Left lung (tissue), 4 donors: ENCODE measurements at regions not wholly inside any gene's neighbourhood (a gene's known extent, or its start where the extent isn't known, plus 50 kb on each side); places are given as distances from the start of the nearest gene placed in this dataset.

Experiments used
- ATAC-seq: fragments of 200-7000 bp; cut with Tn5 transposase; one replicate; pipeline ENCODE4 v1.9.1; 2020; ENCODE audit warnings: moderate library complexity
- DNase-seq, 4 donors: peaks; one replicate each; pipeline ENCODE4 v3.0.0-alpha.2; 2013 to 2020
- H3K27ac ChIP-seq, 2 donors: fragments of 200-600 bp; sonication (generic) in 1 of 2; one replicate each; pipeline versions ENCODE4 v1.5.0 to v1.8.0; 2020 to 2021
- H3K27me3 ChIP-seq, 2 donors: fragments of 200-600 bp; sonication (generic) in 1 of 2; one replicate each; pipeline versions ENCODE4 v1.5.0 to v1.8.0; 2020 to 2021
- H3K36me3 ChIP-seq, 2 donors: fragments of 200-600 bp; sonication (generic) in 1 of 2; one replicate each; pipeline versions ENCODE4 v1.5.0 to v1.8.0; 2020 to 2021
- H3K4me1 ChIP-seq, 2 donors: fragments of 200-600 bp; one replicate each; pipeline ENCODE4 v1.8.0; 2021
- H3K4me3 ChIP-seq, 2 donors: fragments of 200-600 bp; sonication (generic) in 1 of 2; one replicate each; pipeline versions ENCODE4 v1.5.0 to v1.8.0; 2020 to 2021; ENCODE audit warnings: mild to moderate bottlenecking in 1 of 2
- H3K9me3 ChIP-seq, 2 donors: fragments of 200-600 bp; sonication (generic) in 1 of 2; one replicate each; pipeline versions ENCODE4 v1.5.0 to v1.8.0; 2020 to 2021
- intact Hi-C, 2 donors: fragments of 100-400 bp; cut with DNase I; formaldehyde crosslinking; loops; one replicate each; pipeline versions ENCODE4 v1.11.2 to v1.14.2; 2022
- TF ChIP-seq, protein P1 (sequence below), 2 donors: fragments of 200-600 bp; sonication (generic) in 1 of 2; IDR thresholded peaks; one replicate each; pipeline versions ENCODE4 v1.5.0 to v1.8.0; 2021; ENCODE audit warnings: antibody characterized with exemption in 2 of 2
- donor health status: DM: no; HTN: yes; CAD: no.
- donor health status: DM: no; HTN: no; CAD: no.

DNA sequence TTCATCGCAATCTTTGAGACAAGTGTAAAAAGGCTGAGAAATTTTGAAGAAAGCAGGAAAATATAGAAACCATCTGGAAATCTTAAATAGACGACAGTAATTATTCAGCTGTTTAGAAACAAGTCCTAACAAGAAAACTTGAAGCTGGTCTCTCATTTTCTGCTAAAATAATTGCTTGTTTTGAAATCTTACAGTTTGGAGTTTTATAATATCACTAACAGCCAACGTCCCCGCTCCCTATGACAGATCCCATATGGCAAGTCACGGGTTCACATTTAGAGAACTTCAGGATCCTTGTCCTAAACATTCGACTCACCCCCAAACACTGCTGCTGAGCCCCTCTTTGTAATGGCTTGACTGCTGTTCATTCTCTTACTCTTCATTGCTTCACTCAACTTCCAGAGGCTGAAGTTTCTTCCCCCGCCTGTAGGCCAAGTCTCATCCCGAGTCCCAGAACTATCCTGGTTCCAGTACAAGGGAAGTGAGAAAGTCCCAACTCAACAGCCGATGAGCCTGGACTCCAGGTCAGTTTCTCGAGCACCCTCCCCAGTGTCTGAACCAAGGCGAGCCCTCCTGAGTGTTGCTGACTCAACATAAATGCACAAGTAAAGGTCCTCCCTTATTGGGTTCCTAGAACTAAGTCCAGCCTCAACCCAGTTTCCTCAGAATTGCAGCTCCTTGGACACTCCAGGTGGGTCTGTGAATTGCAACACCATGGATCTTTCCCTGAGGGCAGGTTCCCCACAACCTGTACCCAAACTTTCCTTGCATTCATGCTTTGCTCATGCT lies 93.4 kb upstream of the BACE2 start:
- no peaks in the 10 kb centered on the region for H3K4me1 ChIP-seq
- no peaks in the 10 kb centered on the region for H3K36me3 ChIP-seq
- no peak overlapping the region for H3K27ac ChIP-seq
- DNase-seq = peak in 1 of 4 donors; percentile 48
- intact Hi-C loops = no loop called here
- no peak overlapping the region for H3K4me3 ChIP-seq
- H3K9me3 ChIP-seq = no peaks in the 10 kb centered on the region
- no peak for ATAC-seq
- peaks cover 0 to 12% of the 10 kb centered on the region in 2 donors for H3K27me3 ChIP-seq
- TF ChIP-seq, protein P1, sequence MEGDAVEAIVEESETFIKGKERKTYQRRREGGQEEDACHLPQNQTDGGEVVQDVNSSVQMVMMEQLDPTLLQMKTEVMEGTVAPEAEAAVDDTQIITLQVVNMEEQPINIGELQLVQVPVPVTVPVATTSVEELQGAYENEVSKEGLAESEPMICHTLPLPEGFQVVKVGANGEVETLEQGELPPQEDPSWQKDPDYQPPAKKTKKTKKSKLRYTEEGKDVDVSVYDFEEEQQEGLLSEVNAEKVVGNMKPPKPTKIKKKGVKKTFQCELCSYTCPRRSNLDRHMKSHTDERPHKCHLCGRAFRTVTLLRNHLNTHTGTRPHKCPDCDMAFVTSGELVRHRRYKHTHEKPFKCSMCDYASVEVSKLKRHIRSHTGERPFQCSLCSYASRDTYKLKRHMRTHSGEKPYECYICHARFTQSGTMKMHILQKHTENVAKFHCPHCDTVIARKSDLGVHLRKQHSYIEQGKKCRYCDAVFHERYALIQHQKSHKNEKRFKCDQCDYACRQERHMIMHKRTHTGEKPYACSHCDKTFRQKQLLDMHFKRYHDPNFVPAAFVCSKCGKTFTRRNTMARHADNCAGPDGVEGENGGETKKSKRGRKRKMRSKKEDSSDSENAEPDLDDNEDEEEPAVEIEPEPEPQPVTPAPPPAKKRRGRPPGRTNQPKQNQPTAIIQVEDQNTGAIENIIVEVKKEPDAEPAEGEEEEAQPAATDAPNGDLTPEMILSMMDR (IDR thresholded peaks at IDR 0.05) = no peak

- Histone ChIP-seq H3K4me3 (no peak overlapping the region), H3K9me3 (no peaks in the 10 kb centered on the region), H3K27ac (no peak overlapping the region), H3K36me3 (no peaks in the 10 kb centered on the region), H3K4me1 (no peaks in the 10 kb centered on the region), H3K27me3 (peaks cover 0 to 1% of the 10 kb centered on the region in 2 donors)
- ATAC-seq (no peak), DNase-seq (no peak)
- intact Hi-C loops = no loop called here
- TF ChIP-seq, protein P1 (IDR thresholded peaks at IDR 0.05) = no peak
Observed at GRCh38 chr21:41075656-41076055, 92.3 kb upstream of the BACE2 start.

- DNase-seq (peak in 1 of 4 donors; percentile 78), ATAC-seq (no peak)
- H3K4me3 ChIP-seq = no peak overlapping the region
- no peaks in the 10 kb centered on the region for H3K9me3 ChIP-seq
- no peaks in the 10 kb centered on the region for H3K4me1 ChIP-seq
- intact Hi-C loops = no loop called here
- TF ChIP-seq, protein P1 (IDR thresholded peaks at IDR 0.05) = no peak
- no peaks in the 10 kb centered on the region for H3K36me3 ChIP-seq
- H3K27ac ChIP-seq = no peak overlapping the region
- H3K27me3 ChIP-seq = no peaks in the 10 kb centered on the region
Observed at GRCh38 chr21:41076064-41076463, 91.9 kb upstream of the BACE2 start.

- no peaks in the 10 kb centered on the region for H3K27me3 ChIP-seq
- no peaks in the 10 kb centered on the region for H3K9me3 ChIP-seq
- no peak for DNase-seq
- no peak for ATAC-seq
- no peak overlapping the region for H3K27ac ChIP-seq
- no peaks in the 10 kb centered on the region for H3K4me1 ChIP-seq
- no peaks in the 10 kb centered on the region for H3K36me3 ChIP-seq
- H3K4me3 ChIP-seq = no peak overlapping the region
- TF ChIP-seq, protein P1 (IDR thresholded peaks at IDR 0.05) = no peak
- intact Hi-C loops = no loop called here
Observed at GRCh38 chr21:41079159-41079558, 88.8 kb upstream of the BACE2 start.

DNA sequence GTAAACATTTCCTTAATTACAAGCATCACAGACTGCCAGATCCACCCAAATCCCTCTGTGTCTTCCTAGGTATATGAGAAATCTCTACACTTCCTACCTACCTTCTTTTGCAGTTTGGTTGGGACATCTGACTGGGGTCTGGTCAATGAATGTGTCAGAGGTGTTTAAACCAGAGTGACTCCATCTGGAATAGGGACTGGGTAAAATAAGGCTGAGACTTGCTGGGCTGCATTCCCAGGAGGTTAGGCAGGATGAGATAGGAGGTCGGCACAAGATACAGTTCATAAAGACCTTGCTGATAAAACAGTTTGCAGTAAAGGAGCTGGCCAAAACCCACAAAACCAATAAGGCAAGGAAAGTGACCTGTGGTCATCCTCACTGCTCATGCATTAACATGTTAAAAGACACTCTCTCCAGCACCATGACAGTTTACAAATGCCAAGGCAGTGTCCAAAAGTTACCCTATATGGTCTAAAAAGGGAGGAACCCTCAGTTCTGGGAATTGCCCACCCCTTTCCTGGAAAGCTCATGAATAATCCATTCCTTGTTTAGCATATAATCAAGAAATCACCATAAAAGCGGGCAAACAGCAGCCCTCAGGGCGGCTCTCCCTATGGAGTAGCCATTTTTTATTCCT lies 87.4 kb upstream of the BACE2 start:
- no peaks in the 10 kb centered on the region for H3K27me3 ChIP-seq
- TF ChIP-seq, protein P1 (IDR thresholded peaks at IDR 0.05) = no peak
- intact Hi-C loops = no loop called here
- no peaks in the 10 kb centered on the region for H3K9me3 ChIP-seq
- no peak overlapping the region for H3K4me3 ChIP-seq
- H3K4me1 ChIP-seq = no peaks in the 10 kb centered on the region
- H3K27ac ChIP-seq = no peak overlapping the region
- no peaks in the 10 kb centered on the region for H3K36me3 ChIP-seq
- DNase-seq (no peak), ATAC-seq (no peak)
